ENCODE measurements at regions not wholly inside any gene's neighbourhood (a gene's known extent, or its start where the extent isn't known, plus 50 kb on each side); places are given as distances from the start of the nearest gene placed in this dataset.

GRCh38 chr3:64828276-64828675 lies 140.5 kb upstream of the ADAMTS9 start:
- H3K4me2 ChIP-seq (ENCODE audit: control insufficient read depth, insufficient read depth) = no peak overlapping the region
- H3K79me2 ChIP-seq (ENCODE audit: control insufficient read depth, insufficient read depth, low read length) = no peaks in the 10 kb centered on the region
- in situ Hi-C loops (cut with MboI) = no loop called here
- ChIA-PET POLR2A (no interaction called here), CTCF (no interaction called here), SMC1A (ENCODE audit: uncharacterized antibody, unreplicated experiment) (interaction anchor here (0.9 to 1.6 kb wide), 3 partner anchors 12 to 21 kb away, joined by 4 read pairs; no protein-coding TSS in a partner anchor), RAD21 (ENCODE audit: unreplicated experiment) (no interaction called here)
- no peak overlapping the region for H2AFZ ChIP-seq (ENCODE audit: control insufficient read depth, low read depth, low read length)
- no peak for FAIRE-seq
- no peak overlapping the region for H3K27ac ChIP-seq (ENCODE audit: control insufficient read depth, insufficient read depth)
- no peaks in the 10 kb centered on the region for H3K4me1 ChIP-seq (ENCODE audit: control insufficient read depth, insufficient read depth, low read length)
- no peaks in the 10 kb centered on the region for H3K9me3 ChIP-seq (replicated peaks; ENCODE audit: control insufficient read depth, insufficient read depth, low read length)
- TF ChIP-seq SREBF1 (IDR thresholded peaks at IDR 0.05; ENCODE audit: low read length) (no peak), REST (IDR thresholded peaks at IDR 0.05; ENCODE audit: low read depth, low read length) (no peak), ZNF274 (IDR thresholded peaks at IDR 0.05; ENCODE audit: insufficient read depth, insufficient read length) (no peak), PAX8 (IDR thresholded peaks at IDR 0.05) (no peak), FOS (IDR thresholded peaks at IDR 0.05; ENCODE audit: borderline replicate concordance, extremely low read depth, insufficient read length) (no peak), MTA3 (IDR thresholded peaks at IDR 0.05; ENCODE audit: borderline replicate concordance, low read length) (no peak)
- TF ChIP-seq, protein P1, sequence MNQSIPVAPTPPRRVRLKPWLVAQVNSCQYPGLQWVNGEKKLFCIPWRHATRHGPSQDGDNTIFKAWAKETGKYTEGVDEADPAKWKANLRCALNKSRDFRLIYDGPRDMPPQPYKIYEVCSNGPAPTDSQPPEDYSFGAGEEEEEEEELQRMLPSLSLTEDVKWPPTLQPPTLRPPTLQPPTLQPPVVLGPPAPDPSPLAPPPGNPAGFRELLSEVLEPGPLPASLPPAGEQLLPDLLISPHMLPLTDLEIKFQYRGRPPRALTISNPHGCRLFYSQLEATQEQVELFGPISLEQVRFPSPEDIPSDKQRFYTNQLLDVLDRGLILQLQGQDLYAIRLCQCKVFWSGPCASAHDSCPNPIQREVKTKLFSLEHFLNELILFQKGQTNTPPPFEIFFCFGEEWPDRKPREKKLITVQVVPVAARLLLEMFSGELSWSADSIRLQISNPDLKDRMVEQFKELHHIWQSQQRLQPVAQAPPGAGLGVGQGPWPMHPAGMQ (IDR thresholded peaks at IDR 0.05; ENCODE audit: borderline replicate concordance) = no peak
- no peak overlapping the region for H3K4me3 ChIP-seq
- H3K36me3 ChIP-seq (ENCODE audit: control insufficient read depth in 2 of 2, insufficient read depth in 2 of 2, low read length in 1 of 2) = no peaks in the 10 kb centered on the region
- H4K20me1 ChIP-seq (ENCODE audit: control insufficient read depth, insufficient read depth) = no peaks in the 10 kb centered on the region
- no peak for ATAC-seq
- H3K9ac ChIP-seq (ENCODE audit: control insufficient read depth, insufficient read depth, low read length) = no peak overlapping the region
- no peak for DNase-seq (ENCODE audit: low read depth, low spot score)
- no peaks in the 10 kb centered on the region for H3K27me3 ChIP-seq (replicated peaks in 1 of 2; ENCODE audit: control insufficient read depth in 2 of 2, insufficient read depth in 2 of 2, low read length in 1 of 2)
- intact Hi-C loops (cut with micrococcal nuclease; ENCODE audit: unreplicated experiment) = no loop called here
- BruUV-seq (replicated peaks) = no TSS peak

Measured in GM12878 (cell line).